Neural cell (in vitro differentiated cells): ENCODE measurements at regions not wholly inside any gene's neighbourhood (a gene's known extent, or its start where the extent isn't known, plus 50 kb on each side); places are given as distances from the start of the nearest gene placed in this dataset.

Experiments used
- H2AFZ ChIP-seq: fragments of 200-600, 300-800 bp; sonication (generic), shearing (Covaris generic); 2 replicates; pipeline ENCODE4 v1.6.0; 2014; ENCODE audit warnings: low read depth, mild to moderate bottlenecking, antibody characterized with exemption, low read length, moderate library complexity
- H3F3A ChIP-seq: fragments of 200-600 bp; shearing (Covaris generic); 2 replicates; pipeline ENCODE4 v1.6.1; 2016; ENCODE audit warnings: mild to moderate bottlenecking, moderate library complexity, mixed read lengths, antibody characterized with exemption, low read length; ENCODE audit not compliant: insufficient read depth, poor library complexity, severe bottlenecking
- H3K27ac ChIP-seq: fragments of 200-600, 300-800 bp; sonication (generic), shearing (Covaris generic); 2 replicates; pipeline ENCODE4 v1.5.1; 2014; ENCODE audit warnings: mild to moderate bottlenecking, low read length, moderate library complexity
- H3K27me3 ChIP-seq: fragments of 300-800, 200-600 bp; sonication (generic), shearing (Covaris generic); 2 replicates; pipeline ENCODE4 v1.6.0; 2014; ENCODE audit warnings: mild to moderate bottlenecking, low read depth, low read length, moderate library complexity; ENCODE audit not compliant: insufficient read depth
- H3K36me3 ChIP-seq: fragments of 300-800, 200-600 bp; sonication (generic), shearing (Covaris generic); 2 replicates; pipeline ENCODE4 v1.5.1; 2014; ENCODE audit warnings: mild to moderate bottlenecking, antibody characterized with exemption, low read length, moderate library complexity; ENCODE audit not compliant: insufficient read depth
- H3K4me2 ChIP-seq: fragments of 300-800, 200-600 bp; sonication (generic), shearing (Covaris generic); 2 replicates; pipeline ENCODE4 v1.6.0; 2014; ENCODE audit warnings: mild to moderate bottlenecking, low read length
- H3K4me3 ChIP-seq: fragments of 300-800, 200-600 bp; sonication (generic), shearing (Covaris generic); 2 replicates; pipeline ENCODE4 v1.5.1; 2014; ENCODE audit warnings: mild to moderate bottlenecking, low read length, moderate library complexity
- H3K79me2 ChIP-seq: fragments of 200-600 bp; shearing (Covaris generic); replicated peaks from 2 replicates; pipeline ENCODE4 v1.6.0; 2014; ENCODE audit warnings: mild to moderate bottlenecking, low read length, moderate library complexity; ENCODE audit not compliant: insufficient read depth
- H3K9ac ChIP-seq: fragments of 300-800, 200-600 bp; sonication (generic), shearing (Covaris generic); 2 replicates; pipeline ENCODE4 v1.6.1; 2016; ENCODE audit warnings: mild to moderate bottlenecking, low read length, mixed read lengths
- H3K9me2 ChIP-seq: fragments of 200-600 bp; shearing (Covaris generic); 2 replicates; pipeline ENCODE4 v1.6.1; 2016; ENCODE audit warnings: mild to moderate bottlenecking, low read length, mixed read lengths; ENCODE audit not compliant: insufficient read depth
- H3K9me3 ChIP-seq: fragments of 200-600, 300-800 bp; sonication (generic), shearing (Covaris generic); 2 replicates; pipeline ENCODE4 v1.6.1; 2016; ENCODE audit warnings: mild to moderate bottlenecking, mixed run types, low read length, moderate library complexity, mixed read lengths
- H4K20me1 ChIP-seq: fragments of 200-600 bp; shearing (Covaris generic); 2 replicates; pipeline ENCODE4 v1.6.1; 2016; ENCODE audit warnings: mild to moderate bottlenecking, mixed run types; ENCODE audit not compliant: insufficient read depth
- EP300 ChIP-seq: fragments of 450-650 bp; conservative IDR thresholded peaks from 2 replicates; pipeline ENCODE4 v1.6.1; 2014; ENCODE audit warnings: antibody characterized with exemption, mild to moderate bottlenecking, moderate library complexity; ENCODE audit not compliant: poor library complexity, severe bottlenecking
- EZH2 ChIP-seq: fragments of 200-600, 300-800 bp; shearing (Covaris generic), sonication (generic); IDR thresholded peaks from 2 replicates; pipeline ENCODE4 v1.6.1; 2014; ENCODE audit warnings: antibody characterized with exemption, low read length, borderline replicate concordance, mild to moderate bottlenecking; ENCODE audit not compliant: insufficient read depth, poor library complexity, severe bottlenecking
- MXI1 ChIP-seq: fragments of 450-650 bp; conservative IDR thresholded peaks from 2 replicates; pipeline ENCODE4 v1.6.1; 2014; ENCODE audit warnings: antibody characterized with exemption, mild to moderate bottlenecking; ENCODE audit not compliant: poor library complexity, severe bottlenecking
- POLR2AphosphoS5 ChIP-seq: IDR thresholded peaks from 2 replicates; pipeline ENCODE4 v1.6.1; 2012
- RAD21 ChIP-seq: fragments of 450-650 bp; conservative IDR thresholded peaks from 2 replicates; pipeline ENCODE4 v1.6.1; 2014; ENCODE audit warnings: antibody characterized with exemption, mild to moderate bottlenecking, moderate library complexity
- SMC3 ChIP-seq: fragments of 450-650 bp; conservative IDR thresholded peaks from 2 replicates; pipeline ENCODE4 v1.6.1; 2014; ENCODE audit warnings: antibody characterized with exemption, mild to moderate bottlenecking, moderate library complexity; ENCODE audit not compliant: poor library complexity
- TAF1 ChIP-seq: IDR thresholded peaks from 2 replicates; pipeline ENCODE4 v1.6.1; 2012; ENCODE audit warnings: low read depth
- TF ChIP-seq, protein P1 (sequence below): fragments of 450-650 bp; IDR thresholded peaks from 2 replicates; pipeline ENCODE4 v1.5.1; 2014; ENCODE audit warnings: antibody characterized with exemption, mild to moderate bottlenecking, moderate library complexity; ENCODE audit not compliant: poor library complexity, severe bottlenecking
- TF ChIP-seq, protein P2 (sequence below): IDR thresholded peaks from 2 replicates; pipeline ENCODE4 v1.6.1; 2012; ENCODE audit warnings: borderline replicate concordance

DNA sequence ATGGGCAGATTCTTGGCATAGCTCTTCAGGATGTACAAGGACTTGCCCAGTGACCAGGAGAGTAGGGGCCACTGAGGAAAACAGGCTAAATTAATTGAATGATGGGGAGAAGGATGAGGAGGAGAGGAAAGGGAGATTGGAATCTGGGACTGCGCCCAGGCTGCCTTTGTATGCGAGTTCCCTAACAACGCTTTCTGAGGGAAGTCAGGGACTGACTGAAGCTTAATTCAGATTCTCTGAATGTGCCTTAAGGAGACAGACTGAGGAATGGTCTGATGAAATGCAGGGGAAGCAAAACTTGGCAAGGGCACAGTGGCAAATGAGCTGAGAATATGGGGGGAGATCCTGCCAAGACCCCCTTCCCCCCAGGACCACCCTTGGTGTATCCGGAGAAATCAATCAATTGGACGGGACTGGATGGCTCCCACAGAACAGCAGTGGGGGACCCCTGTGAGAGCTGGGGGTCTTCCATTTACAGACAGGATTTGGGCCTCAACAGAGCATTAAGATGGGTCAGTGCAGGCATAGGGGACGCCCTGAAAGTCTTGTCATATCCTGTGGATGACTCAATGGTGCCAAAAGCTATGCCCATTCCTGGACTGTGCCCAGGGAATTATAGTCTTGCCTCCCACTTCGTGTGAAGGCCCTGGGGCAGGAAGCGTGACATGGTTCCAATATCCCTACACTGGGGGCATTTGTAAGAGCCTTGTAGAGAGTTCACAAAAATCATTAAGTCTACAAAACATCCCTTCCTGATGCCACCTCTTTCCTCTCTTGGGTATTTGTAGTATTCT lies 215.5 kb upstream of the TNC start:
- H3K4me3 ChIP-seq = no peak overlapping the region
- H3K27me3 ChIP-seq = no peaks in the 10 kb centered on the region
- H3K9me3 ChIP-seq = no peaks in the 10 kb centered on the region
- no peak overlapping the region for H3K27ac ChIP-seq
- TF ChIP-seq TAF1 = no peak
- TF ChIP-seq, protein P1, sequence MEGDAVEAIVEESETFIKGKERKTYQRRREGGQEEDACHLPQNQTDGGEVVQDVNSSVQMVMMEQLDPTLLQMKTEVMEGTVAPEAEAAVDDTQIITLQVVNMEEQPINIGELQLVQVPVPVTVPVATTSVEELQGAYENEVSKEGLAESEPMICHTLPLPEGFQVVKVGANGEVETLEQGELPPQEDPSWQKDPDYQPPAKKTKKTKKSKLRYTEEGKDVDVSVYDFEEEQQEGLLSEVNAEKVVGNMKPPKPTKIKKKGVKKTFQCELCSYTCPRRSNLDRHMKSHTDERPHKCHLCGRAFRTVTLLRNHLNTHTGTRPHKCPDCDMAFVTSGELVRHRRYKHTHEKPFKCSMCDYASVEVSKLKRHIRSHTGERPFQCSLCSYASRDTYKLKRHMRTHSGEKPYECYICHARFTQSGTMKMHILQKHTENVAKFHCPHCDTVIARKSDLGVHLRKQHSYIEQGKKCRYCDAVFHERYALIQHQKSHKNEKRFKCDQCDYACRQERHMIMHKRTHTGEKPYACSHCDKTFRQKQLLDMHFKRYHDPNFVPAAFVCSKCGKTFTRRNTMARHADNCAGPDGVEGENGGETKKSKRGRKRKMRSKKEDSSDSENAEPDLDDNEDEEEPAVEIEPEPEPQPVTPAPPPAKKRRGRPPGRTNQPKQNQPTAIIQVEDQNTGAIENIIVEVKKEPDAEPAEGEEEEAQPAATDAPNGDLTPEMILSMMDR = no peak
- no peak for TF ChIP-seq SMC3
- TF ChIP-seq POLR2AphosphoS5 = no peak
- no peak for TF ChIP-seq MXI1
- no peak for TF ChIP-seq RAD21
- TF ChIP-seq, protein P2, sequence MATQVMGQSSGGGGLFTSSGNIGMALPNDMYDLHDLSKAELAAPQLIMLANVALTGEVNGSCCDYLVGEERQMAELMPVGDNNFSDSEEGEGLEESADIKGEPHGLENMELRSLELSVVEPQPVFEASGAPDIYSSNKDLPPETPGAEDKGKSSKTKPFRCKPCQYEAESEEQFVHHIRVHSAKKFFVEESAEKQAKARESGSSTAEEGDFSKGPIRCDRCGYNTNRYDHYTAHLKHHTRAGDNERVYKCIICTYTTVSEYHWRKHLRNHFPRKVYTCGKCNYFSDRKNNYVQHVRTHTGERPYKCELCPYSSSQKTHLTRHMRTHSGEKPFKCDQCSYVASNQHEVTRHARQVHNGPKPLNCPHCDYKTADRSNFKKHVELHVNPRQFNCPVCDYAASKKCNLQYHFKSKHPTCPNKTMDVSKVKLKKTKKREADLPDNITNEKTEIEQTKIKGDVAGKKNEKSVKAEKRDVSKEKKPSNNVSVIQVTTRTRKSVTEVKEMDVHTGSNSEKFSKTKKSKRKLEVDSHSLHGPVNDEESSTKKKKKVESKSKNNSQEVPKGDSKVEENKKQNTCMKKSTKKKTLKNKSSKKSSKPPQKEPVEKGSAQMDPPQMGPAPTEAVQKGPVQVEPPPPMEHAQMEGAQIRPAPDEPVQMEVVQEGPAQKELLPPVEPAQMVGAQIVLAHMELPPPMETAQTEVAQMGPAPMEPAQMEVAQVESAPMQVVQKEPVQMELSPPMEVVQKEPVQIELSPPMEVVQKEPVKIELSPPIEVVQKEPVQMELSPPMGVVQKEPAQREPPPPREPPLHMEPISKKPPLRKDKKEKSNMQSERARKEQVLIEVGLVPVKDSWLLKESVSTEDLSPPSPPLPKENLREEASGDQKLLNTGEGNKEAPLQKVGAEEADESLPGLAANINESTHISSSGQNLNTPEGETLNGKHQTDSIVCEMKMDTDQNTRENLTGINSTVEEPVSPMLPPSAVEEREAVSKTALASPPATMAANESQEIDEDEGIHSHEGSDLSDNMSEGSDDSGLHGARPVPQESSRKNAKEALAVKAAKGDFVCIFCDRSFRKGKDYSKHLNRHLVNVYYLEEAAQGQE = no peak
- TF ChIP-seq EZH2 = no peak
- TF ChIP-seq EP300 = no peak
- H3K36me3 ChIP-seq = no peaks in the 10 kb centered on the region
- H3K9ac ChIP-seq = no peak overlapping the region
- H3F3A ChIP-seq = no peaks in the 10 kb centered on the region
- no peak overlapping the region for H3K4me2 ChIP-seq
- H3K79me2 ChIP-seq = no peaks in the 10 kb centered on the region
- H2AFZ ChIP-seq = no peak overlapping the region
- no peaks in the 10 kb centered on the region for H4K20me1 ChIP-seq
- H3K9me2 ChIP-seq = no peaks in the 10 kb centered on the region

DNA sequence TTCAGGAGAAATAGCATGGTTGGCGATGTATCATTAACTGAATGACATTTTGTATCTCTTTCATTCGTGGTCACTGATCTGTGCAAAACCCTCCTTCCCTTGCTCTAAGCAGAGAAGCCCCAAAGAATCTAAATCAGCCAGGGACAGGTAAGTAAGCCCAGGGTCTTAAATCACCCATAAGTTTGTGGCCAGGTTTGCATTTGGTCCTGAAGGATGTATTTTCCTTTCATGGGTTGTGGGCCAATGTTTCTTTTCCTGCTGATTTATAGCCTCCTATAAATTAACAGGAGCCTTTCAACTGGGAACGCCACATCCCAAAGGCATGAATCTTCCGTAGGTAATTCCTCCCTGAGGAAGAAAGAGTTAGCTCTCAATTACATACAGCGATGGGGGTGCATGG lies 217.5 kb upstream of the TNC start:
- Histone ChIP-seq H3K4me3 (no peak overlapping the region), H3K79me2 (no peaks in the 10 kb centered on the region), H3K27me3 (no peaks in the 10 kb centered on the region), H3K4me2 (no peak overlapping the region), H4K20me1 (no peaks in the 10 kb centered on the region), H3K36me3 (no peaks in the 10 kb centered on the region), H3K9me2 (no peaks in the 10 kb centered on the region), H3F3A (no peaks in the 10 kb centered on the region), H2AFZ (no peak overlapping the region), H3K9me3 (no peaks in the 10 kb centered on the region), H3K27ac (no peak overlapping the region), H3K9ac (no peak overlapping the region)
- TF ChIP-seq RAD21 (no peak), POLR2AphosphoS5 (no peak), SMC3 (no peak), EP300 (no peak), EZH2 (no peak), TAF1 (no peak), MXI1 (no peak)
- TF ChIP-seq, protein P2 = no peak
- TF ChIP-seq, protein P1 = no peak
